ENCODE measurements at regions not wholly inside any gene's neighbourhood (a gene's known extent, or its start where the extent isn't known, plus 50 kb on each side); places are given as distances from the start of the nearest gene placed in this dataset.

DNA sequence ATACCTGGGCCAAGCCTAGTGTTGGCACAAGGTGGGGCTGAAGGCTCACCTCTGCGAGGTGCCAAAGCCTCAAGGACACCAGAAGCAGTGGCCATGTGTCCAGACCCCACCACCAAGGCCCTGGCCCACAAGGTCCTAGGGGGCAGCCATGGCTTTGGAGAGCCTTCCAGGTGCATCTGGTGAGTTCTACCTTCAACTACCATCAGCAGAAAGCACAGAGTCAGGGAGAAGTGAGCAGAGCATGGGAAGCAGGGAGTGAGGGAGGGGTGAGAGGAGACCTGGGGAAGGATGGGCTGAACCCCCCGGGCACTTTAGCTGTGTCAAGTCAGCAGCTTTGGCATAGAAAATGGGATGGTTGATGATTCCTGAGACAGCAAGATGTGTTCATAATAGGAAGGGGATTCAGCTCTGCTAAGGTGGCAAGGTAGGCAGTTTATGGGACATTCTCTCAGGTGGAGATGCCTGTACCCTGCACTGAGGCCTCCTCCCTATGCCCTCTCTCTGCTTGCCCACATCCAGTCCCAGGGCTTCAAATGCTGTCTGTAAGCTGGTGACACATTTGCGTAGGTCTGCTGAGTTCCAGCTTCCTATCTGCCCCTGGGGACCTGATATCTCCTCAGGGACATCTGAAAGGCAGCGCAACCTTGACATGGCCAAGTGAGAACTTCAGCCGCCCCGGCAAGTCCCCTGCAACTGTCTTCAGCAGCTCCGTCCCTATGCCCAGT, 83.4 kb upstream of the RGPD5 start:
- Histone ChIP-seq H3K36me3 (ENCODE audit: control insufficient read depth in 2 of 2, insufficient read depth in 1 of 2, low read length in 2 of 2) (no peaks in the 10 kb centered on the region), H3K9me3 (ENCODE audit: control insufficient read depth, insufficient read depth, low read depth, low read length) (no peaks in the 10 kb centered on the region), H3K4me1 (ENCODE audit: control insufficient read depth, insufficient read depth, low read length) (no peaks in the 10 kb centered on the region), H3K27ac (ENCODE audit: extremely low read depth, low read depth, low read length) (no peak overlapping the region), H3K4me3 (ENCODE audit: low read depth, low read length) (no peak overlapping the region)
- ChIA-PET CTCF (interaction anchor here (0.9 to 1.3 kb wide), 2 partner anchors 25 to 164 kb away, joined by 3 read pairs; no protein-coding TSS in a partner anchor), POLR2A (interaction anchor here (0.7 kb wide), 1 partner anchor 91 kb away, joined by 4 read pairs; no protein-coding TSS in a partner anchor)
- TF ChIP-seq ZNF777 (tag by site-specific recombination; IDR thresholded peaks at IDR 0.05; ENCODE audit: borderline replicate concordance) (no peak), ZBTB17 (tag by site-specific recombination; IDR thresholded peaks at IDR 0.05) (no peak), PBX3 (CRISPR knock-in tag; IDR thresholded peaks at IDR 0.05) (no peak), ZNF248 (tag by site-specific recombination; IDR thresholded peaks at IDR 0.05) (no peak), ZNF362 (tag by site-specific recombination; IDR thresholded peaks at IDR 0.05) (no peak), KLF9 (tag by site-specific recombination; IDR thresholded peaks at IDR 0.05; ENCODE audit: low read depth) (no peak), ZNF529 (tag by site-specific recombination; IDR thresholded peaks at IDR 0.05; ENCODE audit: insufficient replicate concordance) (no peak), KLF16 (tag by site-specific recombination; IDR thresholded peaks at IDR 0.05) (no peak), MZF1 (tag by site-specific recombination; IDR thresholded peaks at IDR 0.05; ENCODE audit: borderline replicate concordance) (no peak), ZNF747 (tag by site-specific recombination; IDR thresholded peaks at IDR 0.05) (no peak)
- TF ChIP-seq, protein P1, sequence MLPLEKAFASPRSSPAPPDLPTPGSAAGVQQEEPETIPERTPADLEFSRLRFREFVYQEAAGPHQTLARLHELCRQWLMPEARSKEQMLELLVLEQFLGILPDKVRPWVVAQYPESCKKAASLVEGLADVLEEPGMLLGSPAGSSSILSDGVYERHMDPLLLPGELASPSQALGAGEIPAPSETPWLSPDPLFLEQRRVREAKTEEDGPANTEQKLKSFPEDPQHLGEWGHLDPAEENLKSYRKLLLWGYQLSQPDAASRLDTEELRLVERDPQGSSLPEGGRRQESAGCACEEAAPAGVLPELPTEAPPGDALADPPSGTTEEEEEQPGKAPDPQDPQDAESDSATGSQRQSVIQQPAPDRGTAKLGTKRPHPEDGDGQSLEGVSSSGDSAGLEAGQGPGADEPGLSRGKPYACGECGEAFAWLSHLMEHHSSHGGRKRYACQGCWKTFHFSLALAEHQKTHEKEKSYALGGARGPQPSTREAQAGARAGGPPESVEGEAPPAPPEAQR (tag by site-specific recombination; IDR thresholded peaks at IDR 0.05): no peak
- TF ChIP-seq, protein P2, sequence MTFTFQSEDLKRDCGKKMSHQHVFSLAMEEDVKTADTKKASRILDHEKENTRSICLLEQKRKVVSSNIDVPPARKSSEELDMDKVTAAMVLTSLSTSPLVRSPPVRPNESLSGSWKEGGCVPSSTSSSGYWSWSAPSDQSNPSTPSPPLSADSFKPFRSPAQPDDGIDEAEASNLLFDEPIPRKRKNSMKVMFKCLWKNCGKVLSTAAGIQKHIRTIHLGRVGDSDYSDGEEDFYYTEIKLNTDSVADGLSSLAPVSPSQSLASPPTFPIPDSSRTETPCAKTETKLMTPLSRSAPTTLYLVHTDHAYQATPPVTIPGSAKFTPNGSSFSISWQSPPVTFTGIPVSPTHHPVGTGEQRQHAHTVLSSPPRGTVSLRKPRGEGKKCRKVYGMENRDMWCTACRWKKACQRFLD (tag by site-specific recombination; IDR thresholded peaks at IDR 0.05): no peak

- CTCF ChIA-PET: interaction anchor here (0.6 to 1.3 kb wide), 4 partner anchors 24 to 450 kb away, joined by 3 to 5 read pairs (median 3); no protein-coding TSS in a partner anchor
Observed at GRCh38 chr2:109711230-109712122, 82.6 kb upstream of the RGPD5 start.

More at GRCh38 chr2:109711230-109712122, 82.6 kb upstream of the RGPD5 start:
- no peak overlapping the region for H3K4me3 ChIP-seq (ENCODE audit: low read depth, low read length)
- H3K9me3 ChIP-seq (ENCODE audit: control insufficient read depth, insufficient read depth, low read depth, low read length): no peaks in the 10 kb centered on the region
- no peaks in the 10 kb centered on the region for H3K36me3 ChIP-seq (ENCODE audit: control insufficient read depth in 2 of 2, insufficient read depth in 1 of 2, low read length in 2 of 2)
- no peak overlapping the region for H3K27ac ChIP-seq (ENCODE audit: extremely low read depth, low read depth, low read length)
- TF ChIP-seq GFI1B (tag by site-specific recombination; IDR thresholded peaks at IDR 0.05) (no peak), ZFHX2 (tag by site-specific recombination; conservative IDR thresholded peaks at IDR 0.05) (0 out of 2 replicates have a peak, but pooled peaks have one; percentile 9), ZNF350 (tag by site-specific recombination; IDR thresholded peaks at IDR 0.05) (no peak), PBX3 (CRISPR knock-in tag; IDR thresholded peaks at IDR 0.05) (no peak)
- H3K4me1 ChIP-seq (ENCODE audit: control insufficient read depth, insufficient read depth, low read length): no peaks in the 10 kb centered on the region
- POLR2A ChIA-PET: no interaction called here

Measured in HEK293 (cell line).